Fibroblast of skin of abdomen (primary cell): ENCODE measurements at regions not wholly inside any gene's neighbourhood (a gene's known extent, or its start where the extent isn't known, plus 50 kb on each side); places are given as distances from the start of the nearest gene placed in this dataset.
A peak's percentile ranks its signal among the peaks of the same experiment; 100 is the strongest.

ENCODE experiments used
- DNase-seq: peaks from one replicate; pipeline ENCODE4 v3.0.0-alpha.2; 2013

DNA sequence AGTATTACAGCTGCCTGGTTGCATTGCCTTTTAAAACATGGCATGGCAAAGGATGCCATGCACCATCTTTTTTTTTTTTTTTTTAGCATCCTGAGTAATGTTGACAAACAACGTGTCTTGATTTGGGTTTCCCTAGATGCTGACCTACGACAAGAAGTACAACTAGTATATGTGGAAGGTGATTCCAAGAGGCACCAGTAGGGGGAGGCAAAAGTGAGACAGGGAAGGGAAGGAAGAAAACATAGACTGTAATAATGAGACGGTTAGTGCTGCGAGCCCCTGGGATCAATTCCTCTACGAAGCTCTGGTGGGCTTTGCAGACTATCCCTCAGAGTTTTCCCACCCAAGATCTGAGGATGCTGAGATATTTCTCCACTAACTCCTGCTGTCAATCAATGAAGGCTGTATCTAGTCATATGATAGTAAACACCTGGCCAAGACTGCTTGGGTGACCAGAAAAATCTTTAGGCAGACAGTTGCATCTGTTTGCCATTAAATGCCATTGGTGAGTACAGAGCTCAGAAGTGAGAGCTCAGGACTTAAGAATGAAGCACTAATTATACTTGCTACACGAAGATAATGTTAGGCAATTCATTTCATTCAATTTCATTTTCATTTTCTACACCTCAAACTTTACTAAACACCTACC, 458.6 kb upstream of the GOT2 start:
- peak; percentile 12 for DNase-seq

- no peak for DNase-seq
Observed at GRCh38 chr16:59190731-59191130, 456.6 kb upstream of the GOT2 start.

- no peak for DNase-seq
Observed at GRCh38 chr16:59188029-59188428, 453.9 kb upstream of the GOT2 start.

DNA sequence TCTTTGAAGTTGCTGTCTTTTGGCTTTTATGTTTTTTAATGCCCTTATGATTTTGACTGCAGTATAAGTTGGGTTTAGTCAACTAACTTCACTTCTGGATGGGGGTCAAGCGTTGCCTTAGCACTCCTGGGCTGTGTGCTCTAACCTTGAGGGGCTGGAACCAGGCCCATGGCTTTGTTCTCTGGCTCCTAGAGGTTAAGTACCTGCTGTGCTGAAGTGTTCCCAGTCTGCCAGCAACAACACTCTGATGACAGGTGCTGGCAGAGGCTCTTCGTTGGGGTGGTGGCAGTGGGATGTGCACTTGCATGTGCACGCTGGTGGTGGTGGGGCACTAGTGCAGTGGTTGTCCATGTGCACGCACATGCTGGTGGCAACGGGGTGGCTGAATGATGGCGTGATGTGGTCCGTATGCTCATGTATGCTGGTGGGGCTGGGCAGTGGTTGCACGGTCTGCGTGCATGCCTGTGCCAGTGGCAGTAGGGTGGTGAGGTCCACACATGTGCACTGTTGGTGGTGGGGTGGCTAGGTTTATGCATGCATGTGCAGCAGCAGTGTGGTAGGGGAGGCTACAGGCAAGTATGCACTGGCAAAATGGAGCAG, 447.8 kb upstream of the GOT2 start:
- no peak for DNase-seq

DNA sequence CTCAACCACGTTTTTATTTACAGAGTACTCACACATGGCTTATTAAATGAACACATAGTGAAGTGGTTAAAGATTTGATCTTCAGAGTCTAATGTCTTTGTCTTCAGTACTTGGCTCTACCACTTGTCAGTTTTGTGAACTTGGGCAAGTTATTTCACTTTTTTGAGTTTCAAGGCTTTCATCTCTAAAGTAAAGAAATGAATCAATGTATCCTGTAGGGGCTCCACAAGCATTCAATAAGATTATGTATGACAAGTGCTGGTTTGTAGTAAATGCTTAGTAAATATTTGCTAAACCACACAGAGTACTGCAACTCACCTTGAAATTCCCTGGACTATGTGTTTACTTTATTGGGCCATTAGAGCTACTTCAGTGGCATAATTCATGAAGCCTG, 446.0 kb upstream of the GOT2 start:
- no peak for DNase-seq

GRCh38 chr16:59179446-59180082, 445.4 kb upstream of the GOT2 start:
- no peak for DNase-seq

- DNase-seq, result no peak
Observed at GRCh38 chr16:59173408-59173831, 439.3 kb upstream of the GOT2 start.

DNA sequence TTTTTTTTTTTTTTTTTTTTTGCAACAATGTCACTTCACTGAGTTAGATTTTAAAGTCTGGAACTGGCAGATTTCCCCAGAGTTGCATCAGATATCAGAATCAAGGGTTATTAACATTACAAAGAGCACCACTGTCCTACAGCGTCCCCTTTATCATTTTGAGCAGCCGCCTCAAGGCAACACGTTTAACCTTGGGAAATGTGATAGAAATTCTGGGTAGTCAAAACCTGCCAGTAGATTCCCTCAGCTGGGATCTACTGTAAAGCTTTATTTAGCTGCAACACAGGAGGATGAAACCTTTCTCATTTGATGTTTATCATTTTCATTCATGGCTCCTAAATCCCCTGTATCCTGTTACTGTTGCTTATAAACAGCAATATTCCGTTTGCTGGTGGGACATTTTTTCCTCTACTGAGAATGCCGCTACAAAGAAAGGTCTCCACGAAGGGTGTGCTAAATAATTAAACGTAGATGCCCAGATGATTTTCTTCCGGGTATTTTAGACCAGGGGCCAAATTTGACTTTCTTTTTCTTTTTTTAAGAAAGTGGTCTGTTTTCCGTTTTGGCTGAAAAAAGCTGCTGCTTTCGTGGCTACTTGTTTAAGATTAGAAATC, 436.1 kb upstream of the GOT2 start:
- peak; percentile 2 for DNase-seq

DNA sequence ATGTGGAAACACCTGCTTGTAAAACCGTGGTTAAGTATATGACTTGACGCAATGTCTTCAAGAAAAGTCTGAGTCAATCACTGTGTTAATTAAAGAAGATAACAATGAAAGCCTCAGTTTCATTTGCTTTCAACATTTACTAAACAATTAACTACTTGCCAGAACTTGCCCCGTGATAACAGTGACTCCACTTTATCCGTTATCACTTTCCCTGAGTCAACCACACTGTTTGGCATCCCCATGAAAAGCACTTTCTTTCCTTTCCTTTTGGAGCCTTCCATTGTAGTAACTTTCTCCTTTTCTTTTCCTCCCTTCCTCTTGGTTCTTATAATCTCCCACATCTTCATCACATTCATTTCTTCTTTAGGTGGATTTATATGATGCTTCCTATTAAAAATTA, 435.1 kb upstream of the GOT2 start:
- DNase-seq, result no peak

- DNase-seq, result no peak
Observed at GRCh38 chr16:59168461-59169114, 434.5 kb upstream of the GOT2 start.

DNA sequence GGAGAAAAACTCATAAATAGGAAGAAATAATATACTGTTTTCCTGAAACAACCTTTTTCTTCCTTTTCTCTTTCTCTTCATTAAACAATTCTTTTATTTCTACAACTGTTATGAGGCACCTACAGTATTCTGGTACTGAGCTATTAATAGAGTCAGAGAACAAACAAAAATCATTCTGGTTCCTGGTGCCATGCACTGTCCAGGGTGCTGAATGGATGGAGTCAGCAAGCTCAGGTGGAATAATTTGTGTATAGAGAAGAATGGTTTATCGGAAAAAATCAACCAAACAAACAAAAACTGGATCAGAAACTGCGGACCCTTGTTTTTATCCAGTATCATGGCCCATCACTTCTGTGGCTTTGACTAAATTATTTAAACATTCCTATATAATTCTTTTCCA, 430.3 kb upstream of the GOT2 start:
- peak; percentile 2 for DNase-seq

- DNase-seq, result no peak
Observed at GRCh38 chr16:59163371-59164055, 429.4 kb upstream of the GOT2 start.

DNA sequence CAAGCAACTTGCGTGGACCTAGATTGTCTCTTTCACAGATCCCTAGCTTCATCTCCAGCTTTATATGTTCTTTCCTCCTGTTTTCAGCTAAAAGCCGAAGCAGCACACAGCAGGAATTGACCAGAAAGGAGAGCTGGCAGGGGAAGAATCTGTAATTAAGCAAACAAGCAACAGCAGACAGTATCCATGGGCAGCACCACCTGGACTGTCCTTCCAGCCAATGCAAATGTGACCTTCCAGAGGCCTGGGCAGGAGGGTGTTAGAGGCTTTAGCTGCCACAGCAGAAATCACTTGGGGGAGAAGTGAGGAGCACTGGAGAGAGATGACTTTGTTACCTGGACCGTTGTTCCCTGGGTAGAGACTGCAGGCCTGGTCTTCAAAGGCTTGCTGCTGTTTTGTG, 427.6 kb upstream of the GOT2 start:
- no peak for DNase-seq

DNA sequence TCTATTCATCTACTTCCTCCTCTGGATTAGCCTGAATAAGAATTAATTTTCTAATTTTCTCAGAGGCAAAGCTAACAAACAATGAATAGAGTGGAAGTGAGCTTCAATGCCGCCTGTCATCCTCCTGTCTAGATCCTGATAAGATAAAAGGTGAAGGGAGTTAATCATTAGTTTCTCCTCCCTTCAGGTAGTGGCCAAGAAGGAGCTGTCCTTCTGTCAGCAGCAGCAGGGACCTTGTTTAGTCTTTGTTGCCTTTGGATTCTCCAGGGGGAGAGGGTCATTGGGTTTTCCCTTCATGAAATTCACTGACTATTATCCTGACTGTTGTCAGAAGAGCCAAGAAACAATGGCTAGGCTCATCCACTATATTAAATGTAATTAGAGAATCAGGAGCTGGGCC, 420.2 kb upstream of the GOT2 start:
- DNase-seq, result no peak

GRCh38 chr16:59148769-59149155, 414.6 kb upstream of the GOT2 start:
- DNase-seq, result peak; percentile 54

DNA sequence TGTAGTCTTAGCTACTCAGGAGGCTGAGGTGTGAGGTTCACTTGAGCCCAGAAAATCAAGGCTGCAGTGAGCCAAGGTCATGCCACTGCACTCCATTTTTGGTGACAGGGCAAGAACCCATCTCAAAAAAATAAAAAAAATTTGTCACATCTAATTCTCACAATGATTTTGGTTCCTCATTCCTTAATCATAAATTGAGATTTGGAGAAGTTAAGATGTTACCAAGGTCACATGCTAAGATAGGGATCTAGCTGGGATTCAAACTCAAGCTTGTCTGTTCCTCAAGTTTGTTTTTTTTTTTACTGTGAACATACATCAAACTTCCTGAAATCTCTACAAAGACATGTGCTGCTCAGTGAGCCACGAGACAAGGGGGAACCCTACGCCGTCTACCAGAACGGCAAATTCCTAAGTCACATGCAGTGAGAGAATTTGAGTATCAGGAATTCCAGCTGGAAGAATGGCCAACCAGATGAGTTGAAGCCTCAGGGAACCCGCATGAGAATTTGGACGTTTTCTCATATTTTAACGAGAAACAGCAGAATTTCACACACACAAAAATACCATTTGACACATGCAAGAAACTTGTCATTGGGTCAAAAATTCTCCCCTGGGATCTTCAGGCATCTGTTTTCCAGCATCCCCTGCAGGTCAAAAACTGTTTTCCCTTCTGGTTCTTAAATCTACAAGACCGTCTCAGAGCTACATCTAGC, 414.1 kb upstream of the GOT2 start:
- DNase-seq, result peak; percentile 63

GRCh38 chr16:59146140-59146539, 412.0 kb upstream of the GOT2 start:
- no peak for DNase-seq

DNA sequence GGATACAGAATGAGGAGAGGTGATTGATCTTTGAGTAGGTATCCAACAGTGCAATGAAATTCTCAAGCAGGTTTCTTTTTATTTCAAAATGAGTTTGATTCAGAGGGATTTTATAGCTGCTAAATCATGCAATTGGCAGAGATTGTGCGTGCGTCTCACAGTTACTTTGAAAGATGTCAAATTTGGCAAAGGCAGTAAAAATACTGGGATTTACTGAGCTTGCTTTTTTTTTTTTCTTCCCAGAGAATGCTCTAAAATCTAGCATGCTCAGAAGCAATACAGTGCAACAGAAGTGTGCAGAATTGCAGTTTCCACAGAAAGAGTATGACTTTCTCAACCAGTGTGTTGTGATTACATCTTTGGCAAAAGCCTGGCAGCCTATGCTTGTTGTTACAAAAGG, 410.7 kb upstream of the GOT2 start:
- DNase-seq, result no peak

DNA sequence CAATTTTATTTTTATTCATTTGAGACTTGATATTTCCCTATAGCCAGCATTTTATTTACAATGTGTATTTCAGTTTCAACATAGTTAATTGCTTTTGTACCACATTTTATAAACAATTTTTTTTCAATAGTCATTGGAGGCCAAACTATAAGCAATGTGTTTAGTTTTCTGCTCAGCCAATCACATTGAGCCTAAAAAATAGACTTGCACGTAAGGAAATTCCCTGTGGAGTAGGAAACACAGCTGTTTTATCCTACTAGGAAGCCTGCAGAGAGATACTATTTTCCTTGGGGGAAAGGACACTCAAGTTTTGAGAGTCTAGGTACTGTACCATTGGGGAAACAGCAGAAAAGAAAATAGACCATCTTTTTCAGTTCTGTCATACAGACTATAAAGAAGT, 410.2 kb upstream of the GOT2 start:
- DNase-seq, result no peak

GRCh38 chr16:59126486-59126885, 392.4 kb upstream of the GOT2 start:
- no peak for DNase-seq

DNA sequence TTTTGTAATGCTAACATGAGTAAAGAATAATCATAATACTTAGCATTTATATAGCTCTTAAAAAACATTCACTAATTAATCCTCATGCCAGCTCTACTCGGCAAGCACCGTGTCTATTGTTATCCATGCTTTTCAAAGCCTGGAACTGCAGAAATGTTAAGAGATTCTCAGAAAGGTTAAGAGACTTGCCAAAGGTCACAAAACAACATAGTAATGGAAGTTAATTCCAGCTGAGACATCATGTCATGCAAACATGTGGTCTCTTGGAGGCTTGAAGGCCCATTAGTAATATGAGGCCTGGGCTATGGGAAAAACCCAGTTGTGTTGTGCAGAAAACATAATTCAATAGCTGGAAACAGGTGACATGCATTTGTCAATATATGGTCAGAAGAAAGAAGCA, 389.9 kb upstream of the GOT2 start:
- DNase-seq, result no peak

- no peak for DNase-seq
Observed at GRCh38 chr16:59123479-59123878, 389.4 kb upstream of the GOT2 start.
